Pulmonary artery endothelial cell (primary cell): ENCODE measurements at regions not wholly inside any gene's neighbourhood (a gene's known extent, or its start where the extent isn't known, plus 50 kb on each side); places are given as distances from the start of the nearest gene placed in this dataset.

ENCODE experiments used
- DNase-seq: peaks from one replicate; pipeline ENCODE4 v3.0.0-alpha.2; 2011; ENCODE audit warnings: low read depth, low spot score

DNA sequence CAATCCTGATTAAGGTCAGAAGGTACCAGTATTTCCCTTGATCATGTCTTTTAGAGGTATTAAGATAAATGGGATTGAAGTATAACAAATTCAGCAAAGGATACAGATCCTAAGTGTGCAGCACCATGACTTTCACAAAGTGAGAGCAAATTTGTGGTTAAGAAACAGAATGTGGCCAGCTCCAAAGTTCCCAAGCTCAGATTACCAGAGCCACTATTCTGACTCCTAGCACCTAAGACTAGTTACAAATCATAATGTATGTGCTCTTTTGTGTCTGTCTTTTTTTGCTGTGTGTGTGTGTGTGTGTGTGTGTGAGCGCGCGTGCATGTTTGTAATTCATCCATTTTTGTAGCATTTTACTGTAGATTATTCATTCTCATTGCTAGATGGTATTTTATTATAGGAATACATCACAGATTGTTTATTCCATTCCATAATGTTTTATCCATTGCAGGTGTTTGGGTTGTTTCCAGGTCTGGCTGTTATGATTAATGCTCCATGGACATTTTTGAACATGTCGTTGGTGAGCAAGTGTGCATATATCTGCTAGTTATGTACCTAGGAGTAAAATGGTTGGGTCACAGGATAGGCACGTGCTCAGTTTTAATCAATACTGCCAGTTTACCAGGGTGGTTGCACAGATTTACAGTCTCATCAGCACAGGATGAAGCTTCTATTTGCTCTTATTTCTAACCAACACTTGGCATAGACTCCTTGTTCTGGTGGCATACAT is 314.0 kb upstream of the JAG1 start:
- DNase-seq: no peak

DNA sequence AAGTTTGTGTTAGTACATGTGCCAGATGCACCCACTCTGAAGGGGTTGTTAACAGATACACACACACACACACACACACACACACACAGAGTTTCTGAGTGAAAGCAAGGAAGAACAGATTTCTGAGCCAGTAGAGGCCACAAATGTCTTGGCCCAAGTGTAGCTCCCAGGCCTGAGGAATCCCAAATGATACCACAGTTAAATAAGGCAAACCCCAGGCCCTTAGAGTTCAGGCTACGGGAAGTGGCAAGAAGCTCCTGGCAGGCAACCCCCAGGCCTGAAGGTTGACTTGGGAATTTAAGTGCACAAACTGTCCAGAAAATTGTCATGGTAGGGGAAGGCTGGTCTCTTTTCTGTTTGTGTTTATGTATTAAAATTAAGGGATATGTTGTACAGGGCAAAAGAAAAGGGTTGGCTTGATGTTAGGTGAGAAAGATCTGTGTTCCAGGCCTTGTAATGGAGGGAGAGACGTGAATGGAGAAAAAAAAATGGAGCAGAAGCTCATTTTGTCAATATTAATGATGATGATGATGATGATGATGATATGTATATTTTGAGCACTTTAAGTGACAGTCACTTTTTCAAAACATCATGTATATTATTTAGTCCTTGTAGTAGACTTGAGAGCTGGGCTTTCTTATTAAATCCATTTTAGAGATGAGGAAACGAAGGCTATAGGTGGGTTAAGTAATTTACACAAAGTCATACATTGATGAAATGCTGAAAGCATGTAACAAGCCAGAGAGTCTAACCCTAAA is 317.0 kb upstream of the JAG1 start:
- DNase-seq: no peak

DNA sequence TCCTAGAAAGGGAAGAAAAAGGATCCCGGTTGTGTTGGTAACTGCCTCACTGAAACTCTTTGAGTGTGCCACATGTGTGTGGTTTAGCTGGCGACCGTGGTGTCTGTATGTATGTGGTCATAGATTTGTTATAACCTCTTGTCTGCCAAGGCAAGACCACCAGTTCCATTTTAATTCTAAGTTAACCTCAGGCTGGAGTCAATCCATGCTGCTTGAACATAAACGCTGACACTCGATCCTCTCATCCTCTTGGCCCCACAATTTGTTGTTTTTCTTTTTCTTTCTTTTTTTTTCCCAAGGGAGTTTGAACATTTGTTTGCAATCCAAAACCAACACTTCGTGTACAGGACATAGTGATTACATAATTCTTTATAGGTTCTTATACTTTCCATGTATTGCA is 318.9 kb upstream of the JAG1 start:
- DNase-seq: no peak

GRCh38 chr20:10994991-10995700 is 321.3 kb upstream of the JAG1 start:
- no peak for DNase-seq

- no peak for DNase-seq
Observed at GRCh38 chr20:10998476-10998875, 324.7 kb upstream of the JAG1 start.

DNA sequence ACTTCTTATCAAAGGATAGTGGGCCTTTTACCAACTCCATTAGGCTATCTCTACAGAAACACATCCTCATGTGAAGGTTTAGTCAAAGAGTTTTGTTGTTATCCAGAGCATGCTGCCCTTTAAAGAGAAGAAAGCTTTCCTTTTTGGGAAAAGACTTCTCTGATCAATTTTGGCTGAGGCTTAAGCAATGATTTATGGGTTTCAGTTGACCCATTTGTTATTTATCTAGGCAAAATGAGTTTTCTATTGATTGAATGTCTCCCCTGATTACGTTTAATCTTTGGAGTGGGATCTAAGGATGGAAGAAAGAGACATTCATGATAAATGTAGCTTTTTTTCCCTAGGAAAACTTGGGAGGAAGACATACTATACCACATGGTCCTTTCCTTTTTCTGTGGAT is 326.6 kb upstream of the JAG1 start:
- DNase-seq: no peak

DNA sequence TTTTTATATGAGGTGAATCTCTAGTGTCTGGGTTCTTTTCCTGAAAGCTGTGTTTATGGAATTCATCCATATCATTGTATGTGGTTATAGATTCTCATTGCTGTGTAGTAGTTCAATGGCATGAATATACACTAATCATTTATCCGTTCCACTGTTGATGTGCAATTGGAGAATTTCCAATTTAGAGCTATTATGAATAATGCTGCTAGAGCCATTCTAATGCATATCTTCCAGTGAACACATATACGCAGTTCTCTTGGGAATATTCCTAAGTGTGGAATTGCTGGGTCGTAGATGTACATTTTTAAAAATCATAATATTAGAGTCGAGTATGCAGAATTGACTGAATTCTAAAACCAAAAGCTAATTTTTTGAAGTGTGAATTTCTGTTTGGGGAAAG is 327.5 kb upstream of the JAG1 start:
- no peak for DNase-seq

DNA sequence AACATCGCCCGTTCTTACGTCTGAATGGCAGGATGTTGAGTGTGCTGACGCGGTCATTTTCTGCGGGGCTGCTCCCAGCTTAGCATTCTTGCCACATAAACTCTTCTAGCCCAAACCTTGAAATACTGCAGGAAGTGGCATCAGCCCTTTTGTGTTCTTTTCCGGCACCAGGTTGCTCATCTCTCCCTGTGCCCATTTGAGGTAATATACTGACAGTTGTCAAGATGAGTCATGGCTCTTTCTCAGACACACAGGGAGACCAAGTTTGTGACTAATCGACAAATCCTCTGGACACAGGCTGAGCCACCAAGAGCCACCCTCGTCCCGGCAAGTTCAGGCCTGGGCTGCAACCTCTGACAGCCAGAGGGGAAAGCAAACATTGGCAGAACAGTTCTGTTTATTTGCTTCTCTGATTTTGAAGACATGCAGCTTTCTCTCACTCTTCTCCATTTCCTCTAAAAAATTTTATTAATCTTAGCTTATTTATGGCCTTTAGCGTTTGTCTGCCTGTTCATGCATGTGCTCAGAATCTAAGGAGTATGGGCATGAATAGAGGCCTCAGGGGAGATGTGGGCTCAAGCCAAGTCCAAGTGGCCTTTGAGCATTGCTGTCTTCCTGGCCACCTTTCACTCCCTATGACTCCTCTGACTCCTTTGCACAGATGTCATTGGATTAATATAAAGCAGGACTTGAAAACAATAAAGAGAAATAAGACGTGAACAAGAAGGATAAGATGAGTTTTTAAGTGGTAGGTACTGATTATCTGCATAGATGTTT is 328.2 kb upstream of the JAG1 start:
- peak; percentile 52 for DNase-seq

GRCh38 chr20:11003341-11003740 is 329.5 kb upstream of the JAG1 start:
- no peak for DNase-seq

GRCh38 chr20:11008444-11009033 is 334.7 kb upstream of the JAG1 start:
- DNase-seq: no peak

DNA sequence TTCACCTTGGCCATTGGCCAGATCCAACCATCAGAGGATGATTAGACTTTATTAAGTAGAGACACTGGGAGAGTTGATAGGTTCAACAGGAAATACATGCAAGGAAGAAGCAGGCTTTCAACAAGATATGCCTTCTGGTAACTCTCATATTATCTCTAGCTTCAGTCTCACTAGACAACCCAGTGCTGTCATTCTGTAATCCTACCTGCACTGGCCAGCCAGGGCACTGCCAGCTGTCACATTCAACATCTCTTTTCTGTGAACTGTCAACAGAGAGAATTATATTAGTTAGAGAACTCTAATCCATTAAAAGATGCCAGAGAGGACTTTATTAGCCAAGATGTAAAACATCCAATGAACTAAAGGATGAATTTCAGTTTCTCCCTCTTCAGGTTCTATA is 337.9 kb upstream of the JAG1 start:
- DNase-seq: no peak

DNA sequence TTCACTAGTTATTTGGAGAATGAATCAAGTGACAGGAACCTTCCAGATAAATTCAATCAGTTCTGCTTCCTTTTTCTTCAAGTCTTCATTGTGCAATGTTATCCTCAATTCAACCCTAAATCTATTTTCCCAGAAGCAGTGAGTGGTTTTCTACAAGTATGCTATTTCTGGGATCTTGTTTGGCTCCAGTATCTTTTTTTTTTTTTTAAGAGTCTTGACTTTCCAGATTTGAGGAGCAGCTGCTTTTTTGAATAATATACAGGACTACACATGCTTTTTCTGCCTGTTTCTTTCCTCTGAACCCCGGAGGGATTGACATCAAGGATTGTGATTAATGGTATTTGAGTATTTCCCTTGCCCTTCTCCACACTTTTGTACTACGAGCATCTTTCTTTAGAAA is 339.2 kb upstream of the JAG1 start:
- DNase-seq: no peak

DNA sequence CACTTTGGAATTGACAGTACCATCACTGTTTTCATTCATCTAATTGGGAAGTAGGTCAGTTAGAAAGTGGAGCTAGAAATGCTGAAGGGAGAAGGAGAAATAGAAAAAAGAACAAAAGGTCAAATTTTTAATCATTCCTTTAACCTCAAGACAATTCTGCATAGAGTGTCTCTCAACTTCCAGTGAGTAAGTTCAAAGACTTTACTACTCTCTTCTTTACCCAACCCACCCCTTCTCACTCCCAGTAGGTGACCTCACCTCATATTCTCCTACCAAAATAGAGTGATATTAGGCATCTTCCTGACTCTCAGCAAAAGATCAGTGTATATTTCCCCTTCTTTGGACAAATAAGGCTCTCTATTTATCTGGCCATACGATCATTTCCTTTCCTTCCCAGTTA is 340.0 kb upstream of the JAG1 start:
- DNase-seq: no peak

- no peak for DNase-seq
Observed at GRCh38 chr20:11015440-11015839, 341.6 kb upstream of the JAG1 start.

DNA sequence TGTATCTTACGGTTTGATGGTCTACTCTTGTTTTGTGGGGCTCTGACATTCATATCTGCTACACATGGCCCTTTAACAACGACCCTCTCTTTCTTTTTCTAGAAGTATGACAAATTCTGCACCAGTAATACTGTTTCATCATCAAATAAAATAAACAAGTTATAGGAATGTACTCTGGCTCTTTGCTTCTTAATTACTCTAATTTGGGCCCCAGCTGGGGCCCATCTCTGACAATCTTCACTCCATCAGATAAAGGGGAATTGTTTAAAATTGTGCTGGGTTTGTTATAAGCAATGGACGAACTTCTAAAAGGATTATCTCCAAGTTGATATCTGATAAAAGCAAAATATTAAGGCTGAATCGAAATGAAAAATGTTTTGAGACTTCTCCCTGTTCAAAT is 343.6 kb upstream of the JAG1 start:
- no peak for DNase-seq

DNA sequence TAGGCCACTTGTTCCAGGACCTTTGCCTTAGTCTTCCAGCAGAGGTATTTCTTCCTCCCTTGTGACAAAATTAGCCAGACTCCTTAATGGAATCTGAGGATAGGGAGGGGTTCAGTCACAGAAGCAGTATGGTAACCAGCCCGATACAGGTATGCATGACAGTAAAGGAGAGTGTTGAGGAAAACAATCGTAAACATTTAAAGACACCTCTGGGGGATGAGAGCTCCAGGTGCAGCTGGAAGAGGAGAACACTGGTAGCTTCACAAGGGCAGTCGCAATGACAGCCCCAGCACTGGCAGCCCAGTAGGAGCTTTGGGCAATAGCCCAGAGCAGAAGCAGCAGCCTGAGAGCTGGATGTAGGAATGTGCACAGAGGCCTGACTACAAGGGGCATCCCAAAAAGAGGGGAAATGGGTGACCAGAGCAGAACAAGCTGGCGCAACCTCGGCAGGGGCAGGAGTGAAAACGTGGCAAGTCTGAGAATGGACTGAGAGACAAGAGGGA is 344.9 kb upstream of the JAG1 start:
- no peak for DNase-seq

DNA sequence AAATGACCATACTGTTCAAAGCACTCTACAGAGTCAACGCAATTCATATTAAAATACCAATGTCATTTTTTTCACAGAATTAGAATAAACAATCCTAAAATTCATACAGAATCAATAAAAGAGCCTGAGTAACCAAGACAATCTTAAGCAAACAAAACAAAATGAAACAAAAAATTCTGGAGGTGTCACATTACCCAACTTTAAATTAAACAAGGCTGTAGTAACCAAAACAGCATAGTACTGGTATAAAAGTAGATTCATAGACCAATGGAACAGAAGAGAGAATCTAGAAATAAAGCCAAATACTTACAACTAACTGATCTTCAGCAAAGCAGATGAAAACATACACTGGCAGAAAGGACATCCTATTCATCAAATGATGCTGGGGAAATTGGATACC is 346.9 kb upstream of the JAG1 start:
- no peak for DNase-seq

GRCh38 chr20:11027224-11027623 is 353.4 kb upstream of the JAG1 start:
- DNase-seq: no peak

DNA sequence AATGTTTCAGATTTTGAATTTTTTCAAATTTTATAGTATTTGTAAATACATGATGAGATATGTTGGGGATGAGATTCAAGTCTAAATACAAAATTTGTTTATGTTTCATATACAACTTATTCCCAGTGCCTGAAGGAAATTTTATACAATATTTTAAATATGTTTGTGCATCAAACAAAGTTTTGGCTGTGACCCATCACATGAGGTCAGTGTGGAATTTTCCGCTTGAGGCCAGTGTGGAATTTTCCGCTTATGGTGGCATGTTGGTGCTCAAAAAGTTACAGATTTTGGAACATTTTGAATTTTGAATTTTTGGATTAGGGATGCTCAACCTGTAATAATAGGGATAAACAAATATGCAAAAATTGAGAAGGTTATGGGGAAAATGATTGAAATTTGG is 356.6 kb upstream of the JAG1 start:
- no peak for DNase-seq

- DNase-seq: no peak
Observed at GRCh38 chr20:11031300-11031699, 357.5 kb upstream of the JAG1 start.

DNA sequence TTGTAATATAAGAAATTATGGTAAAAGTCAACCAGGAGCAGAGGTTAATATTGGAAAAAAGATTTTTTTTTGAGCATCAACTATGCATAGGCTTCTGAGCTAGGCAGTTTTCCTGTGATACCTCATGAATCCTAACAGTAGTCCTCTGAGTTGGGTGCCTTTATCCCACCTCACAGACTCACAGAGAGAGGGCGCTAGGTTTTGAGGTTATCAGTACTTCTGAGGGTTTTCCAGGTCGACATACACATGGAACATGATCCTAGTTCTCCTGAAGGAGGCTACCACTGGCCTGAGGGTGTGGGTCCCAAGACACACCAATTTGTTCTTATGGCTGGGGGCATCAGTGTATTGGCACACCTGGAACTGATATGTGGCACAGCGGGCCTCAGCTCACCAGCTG is 358.8 kb upstream of the JAG1 start:
- DNase-seq: no peak
